ENCODE measurements at regions not wholly inside any gene's neighbourhood (a gene's known extent, or its start where the extent isn't known, plus 50 kb on each side); places are given as distances from the start of the nearest gene placed in this dataset.
A peak's percentile ranks its signal among the peaks of the same experiment; 100 is the strongest.

- TF ChIP-seq ZNF558 (tag by site-specific recombination; IDR thresholded peaks at IDR 0.05) (no peak), SP2 (tag by site-specific recombination; IDR thresholded peaks at IDR 0.05) (no peak), ZNF510 (tag by site-specific recombination; IDR thresholded peaks at IDR 0.05; ENCODE audit: insufficient replicate concordance) (no peak), CTCF (tag by site-specific recombination; IDR thresholded peaks at IDR 0.05) (peak; percentile 52; the same call in 1 of the 2 replicates)
Observed at GRCh38 chr1:229843627-229844238, 217.7 kb downstream of the URB2 start.

All from HEK293 (cell line).